Endothelial cell of umbilical vein (primary cell): ENCODE measurements at regions not wholly inside any gene's neighbourhood (a gene's known extent, or its start where the extent isn't known, plus 50 kb on each side); places are given as distances from the start of the nearest gene placed in this dataset.

ENCODE experiments used
- EZH2 ChIP-seq: IDR thresholded peaks from 2 replicates; pipeline ENCODE4 v1.6.1; 2012; ENCODE audit warnings: borderline replicate concordance, low read depth, mild to moderate bottlenecking, moderate library complexity, low read length, inconsistent platforms; ENCODE audit not compliant: severe bottlenecking
- MYC ChIP-seq: IDR thresholded peaks from one replicate; pipeline ENCODE4 v1.6.1; 2011; ENCODE audit warnings: mild to moderate bottlenecking, low read depth, low read length
- POLR2A ChIP-seq: IDR thresholded peaks from 2 replicates; pipeline ENCODE4 v1.6.1; 2012; ENCODE audit warnings: low read depth, mild to moderate bottlenecking, control low read depth, low read length
- TF ChIP-seq, protein P1 (sequence below), 2 donors: IDR thresholded peaks; 1 replicate in 1 of 2; 2 replicates in 1 of 2; pipeline ENCODE4 v1.5.1; 2011; ENCODE audit warnings: low read length in 2 of 2, mild to moderate bottlenecking in 2 of 2, moderate library complexity in 2 of 2, control low read depth in 1 of 2, inconsistent platforms in 1 of 2, low read depth in 1 of 2; ENCODE audit not compliant: insufficient read depth in 1 of 2; ENCODE audit errors: extremely low read depth in 1 of 2

GRCh38 chr4:157576671-157577217 is 356.2 kb downstream of the GRIA2 start:
- no peak for TF ChIP-seq EZH2
- TF ChIP-seq, protein P1, sequence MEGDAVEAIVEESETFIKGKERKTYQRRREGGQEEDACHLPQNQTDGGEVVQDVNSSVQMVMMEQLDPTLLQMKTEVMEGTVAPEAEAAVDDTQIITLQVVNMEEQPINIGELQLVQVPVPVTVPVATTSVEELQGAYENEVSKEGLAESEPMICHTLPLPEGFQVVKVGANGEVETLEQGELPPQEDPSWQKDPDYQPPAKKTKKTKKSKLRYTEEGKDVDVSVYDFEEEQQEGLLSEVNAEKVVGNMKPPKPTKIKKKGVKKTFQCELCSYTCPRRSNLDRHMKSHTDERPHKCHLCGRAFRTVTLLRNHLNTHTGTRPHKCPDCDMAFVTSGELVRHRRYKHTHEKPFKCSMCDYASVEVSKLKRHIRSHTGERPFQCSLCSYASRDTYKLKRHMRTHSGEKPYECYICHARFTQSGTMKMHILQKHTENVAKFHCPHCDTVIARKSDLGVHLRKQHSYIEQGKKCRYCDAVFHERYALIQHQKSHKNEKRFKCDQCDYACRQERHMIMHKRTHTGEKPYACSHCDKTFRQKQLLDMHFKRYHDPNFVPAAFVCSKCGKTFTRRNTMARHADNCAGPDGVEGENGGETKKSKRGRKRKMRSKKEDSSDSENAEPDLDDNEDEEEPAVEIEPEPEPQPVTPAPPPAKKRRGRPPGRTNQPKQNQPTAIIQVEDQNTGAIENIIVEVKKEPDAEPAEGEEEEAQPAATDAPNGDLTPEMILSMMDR (IDR thresholded peaks at IDR 0.05; ENCODE audit: extremely low read depth in 1 of 2, insufficient read depth in 1 of 2, low read depth in 1 of 2, low read length in 2 of 2): no peak
- TF ChIP-seq MYC: no peak
- TF ChIP-seq POLR2A: no peak
